ENCODE measurements at regions not wholly inside any gene's neighbourhood (a gene's known extent, or its start where the extent isn't known, plus 50 kb on each side); places are given as distances from the start of the nearest gene placed in this dataset.

DNA sequence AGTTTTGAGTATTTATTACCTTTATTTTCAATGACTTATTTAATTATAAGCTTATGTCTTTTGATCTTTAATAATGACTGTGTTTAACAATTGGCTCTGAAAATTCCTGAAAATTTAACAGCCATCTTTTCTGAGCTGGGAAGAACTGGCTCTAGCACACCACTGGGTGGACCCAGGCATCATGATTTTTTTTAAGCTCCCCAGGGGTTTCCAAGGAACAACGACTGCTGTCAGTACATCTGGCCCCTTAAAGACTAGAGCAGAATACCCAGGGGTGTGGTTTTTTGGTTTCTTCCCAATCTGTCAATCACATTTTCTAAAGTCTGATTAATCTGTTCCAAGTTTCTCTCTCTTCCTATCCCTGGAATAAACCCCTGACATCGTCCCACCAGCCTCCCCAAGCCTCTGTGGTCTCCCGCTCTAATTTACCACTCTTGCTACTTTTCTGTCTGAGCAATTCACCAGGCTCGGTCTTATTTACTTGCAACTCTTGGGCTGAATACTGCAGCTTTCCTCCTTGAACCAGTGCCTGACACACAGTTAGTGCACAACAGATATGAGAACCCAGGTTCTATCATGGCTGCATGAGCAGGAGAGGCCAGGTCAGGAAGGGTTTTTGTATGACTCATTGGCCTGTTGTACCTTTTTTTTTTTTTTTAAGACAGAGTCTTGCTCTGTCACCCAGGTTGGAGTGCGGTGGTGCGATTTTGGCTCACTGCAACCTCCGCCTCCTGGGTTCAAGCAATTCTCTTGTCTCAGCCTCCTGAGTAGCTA is 321.9 kb downstream of the ZSWIM6 start:
- TF ChIP-seq POLR2A (IDR thresholded peaks at IDR 0.05) (no peak), CTCF (IDR thresholded peaks at IDR 0.05) (no peak)

All from body of pancreas (tissue), 4 donors.